Activated T-helper 1 cell treated with Interleukin-2 at 50 U/mL for 16 hours (primary cell): ENCODE measurements at regions not wholly inside any gene's neighbourhood (a gene's known extent, or its start where the extent isn't known, plus 50 kb on each side); places are given as distances from the start of the nearest gene placed in this dataset.
"Not testable (repeated sequence)": the region's sequence is repeated elsewhere in the genome, so short reads cannot be mapped to it uniquely, and the experiment has no call there.

Experiments
- DNase-seq: peaks from one replicate; pipeline ENCODE4 v3.0.0-alpha.2; 2020; ENCODE audit warnings: low read depth

DNA sequence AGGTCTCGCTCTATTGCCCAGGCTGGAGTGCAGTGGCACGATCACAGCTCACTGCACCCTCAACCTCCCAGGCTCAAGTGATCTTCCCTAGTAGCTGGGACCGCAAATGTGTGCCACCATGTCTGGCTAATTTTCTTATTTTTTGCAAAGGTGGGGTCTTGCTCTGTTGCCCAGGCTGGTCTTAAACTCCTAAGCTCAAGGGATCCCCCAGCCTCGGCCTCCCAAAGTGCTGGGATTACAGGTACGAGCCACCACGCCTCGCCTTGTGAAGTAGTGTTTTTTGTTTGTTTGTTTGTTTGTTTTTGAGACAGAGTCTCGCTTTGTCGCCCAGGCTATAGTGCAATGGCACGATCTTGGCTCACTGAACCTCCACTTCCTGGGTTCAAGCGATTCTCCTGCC, 125.5 kb downstream of the HAUS1 start:
- not testable (repeated sequence) for DNase-seq

DNA sequence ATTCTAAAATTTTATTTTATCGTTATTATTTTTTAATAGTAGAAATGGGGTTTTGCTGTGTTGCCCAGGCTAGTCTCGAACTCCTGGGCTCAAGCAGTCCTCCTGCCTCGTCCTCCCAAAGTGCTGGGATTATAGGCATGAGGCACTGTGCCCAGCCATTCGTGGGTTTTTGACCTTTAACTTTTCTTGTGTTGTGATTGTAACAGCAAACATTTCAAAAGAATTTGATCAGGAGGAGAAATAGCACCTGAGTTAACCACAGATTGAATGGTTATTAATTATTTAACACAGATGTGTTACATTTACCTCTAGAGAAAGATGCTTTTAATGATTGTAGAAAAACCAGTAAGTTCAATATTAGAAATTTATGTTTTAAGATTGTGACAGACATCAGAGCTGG, 132.0 kb downstream of the HAUS1 start:
- DNase-seq = no peak

DNA sequence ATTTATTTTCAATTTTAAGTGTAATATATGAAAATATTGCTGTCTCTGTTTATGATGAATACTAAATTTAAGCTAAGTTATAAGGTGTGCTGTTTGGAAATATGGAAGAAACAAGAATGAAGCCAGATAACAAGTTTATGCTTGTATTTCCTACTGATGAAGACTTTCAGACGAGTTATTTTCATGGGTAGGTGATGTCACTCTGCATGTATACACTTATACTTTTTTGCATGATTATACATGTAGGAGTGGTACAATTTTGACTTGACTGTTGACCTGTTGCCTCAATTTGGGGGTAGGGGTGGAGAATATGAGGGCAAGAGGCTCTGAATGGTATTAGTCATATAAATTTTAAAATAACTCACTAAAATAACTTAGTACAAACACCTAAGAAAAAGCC, 133.7 kb downstream of the HAUS1 start:
- no peak for DNase-seq

DNA sequence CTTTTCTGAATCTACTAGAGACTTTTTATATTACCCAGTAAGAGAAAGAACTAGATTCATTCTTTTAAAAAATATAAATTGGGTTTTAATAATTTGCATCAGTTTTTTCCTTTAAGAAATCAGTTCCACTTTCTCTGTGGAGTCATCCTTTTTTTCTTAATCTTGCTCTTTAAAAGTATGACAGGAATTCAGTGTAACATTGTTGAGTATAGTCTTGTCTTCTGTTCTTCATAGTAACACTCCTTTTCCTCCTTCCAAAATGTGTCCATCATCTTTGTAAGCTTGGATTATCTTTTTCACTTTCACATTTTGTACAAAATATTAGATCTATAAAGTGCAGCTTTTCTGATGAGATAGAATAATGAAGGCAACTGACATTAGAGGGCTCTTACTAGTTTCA, 135.4 kb downstream of the HAUS1 start:
- DNase-seq = no peak

DNA sequence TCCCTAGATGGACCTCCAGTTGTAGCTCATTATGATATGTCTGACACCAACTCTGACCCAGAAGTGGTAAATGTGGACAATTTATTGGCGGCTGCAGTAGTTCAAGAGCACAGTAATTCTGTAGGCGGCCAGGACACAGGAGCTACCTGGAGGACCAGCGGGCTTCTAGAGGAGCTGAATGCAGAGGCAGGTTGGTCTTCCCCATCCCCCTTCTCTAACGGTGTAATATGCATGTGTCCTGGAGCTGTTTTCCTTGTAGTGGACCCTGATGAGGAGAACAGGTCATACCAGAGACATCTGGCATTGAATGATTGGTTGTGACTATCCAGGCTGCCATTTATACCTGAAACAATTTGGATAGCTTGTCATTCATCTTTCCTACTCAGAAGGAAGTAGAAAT, 135.8 kb downstream of the HAUS1 start:
- DNase-seq = no peak

DNA sequence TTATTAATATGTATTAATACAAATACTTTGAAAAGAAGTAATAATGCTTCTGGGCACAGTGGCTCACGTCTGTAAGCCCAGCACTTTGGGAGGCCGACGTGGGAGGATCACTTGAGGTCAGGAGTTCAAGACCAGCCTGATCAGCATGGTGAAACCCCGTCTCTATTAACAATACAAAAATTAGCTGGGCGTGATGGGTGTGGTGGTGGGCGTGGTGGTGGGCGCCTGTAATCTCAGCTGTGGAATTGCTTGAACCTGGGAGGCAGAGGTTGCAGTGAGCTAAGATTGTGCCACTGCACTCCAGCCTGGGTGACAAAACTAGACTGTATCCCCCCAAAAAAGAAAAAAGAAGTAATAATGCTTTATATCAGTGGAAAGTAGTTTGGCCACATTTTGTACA, 137.2 kb downstream of the HAUS1 start:
- not testable (repeated sequence) for DNase-seq

DNA sequence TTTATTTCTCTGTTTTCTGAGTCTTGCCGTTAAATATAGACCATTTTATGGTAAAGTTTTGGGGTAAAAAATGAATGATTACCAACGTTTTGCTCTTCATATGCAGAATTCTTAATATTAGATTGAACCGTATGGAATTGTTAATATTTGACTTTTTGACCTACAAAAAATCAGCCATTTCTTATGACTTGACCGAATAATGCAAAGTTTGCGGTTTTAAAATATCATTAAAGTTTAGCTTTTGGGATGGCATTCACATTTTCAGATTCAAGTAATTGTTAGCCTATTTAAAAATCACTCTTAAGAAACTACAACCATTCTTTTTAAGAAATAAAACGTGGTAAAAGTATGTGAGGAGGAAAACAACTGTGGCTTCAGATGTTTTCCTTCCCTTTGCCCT, 138.0 kb downstream of the HAUS1 start:
- no peak for DNase-seq

- no peak for DNase-seq
Measured at GRCh38 chr18:46243095-46243494, 138.9 kb downstream of the HAUS1 start.

DNA sequence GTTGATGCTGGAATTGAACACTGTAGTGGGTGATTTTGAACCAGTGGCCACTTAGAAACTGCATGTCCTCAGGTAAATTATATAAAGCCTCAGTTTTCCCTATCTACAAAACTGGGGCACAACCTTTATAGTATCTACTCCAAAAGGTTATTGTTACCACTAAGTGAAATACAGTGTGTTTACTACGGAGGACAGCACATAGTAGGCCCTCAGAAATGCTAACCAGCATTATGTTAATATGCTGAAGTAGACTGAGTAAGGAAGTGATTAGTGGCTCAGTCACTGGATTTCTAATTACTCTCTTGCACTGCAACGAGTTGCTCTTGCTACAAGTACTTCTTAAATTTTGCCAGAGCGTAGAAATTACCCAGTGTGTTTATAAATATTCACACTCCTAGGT, 139.5 kb downstream of the HAUS1 start:
- no peak for DNase-seq

DNA sequence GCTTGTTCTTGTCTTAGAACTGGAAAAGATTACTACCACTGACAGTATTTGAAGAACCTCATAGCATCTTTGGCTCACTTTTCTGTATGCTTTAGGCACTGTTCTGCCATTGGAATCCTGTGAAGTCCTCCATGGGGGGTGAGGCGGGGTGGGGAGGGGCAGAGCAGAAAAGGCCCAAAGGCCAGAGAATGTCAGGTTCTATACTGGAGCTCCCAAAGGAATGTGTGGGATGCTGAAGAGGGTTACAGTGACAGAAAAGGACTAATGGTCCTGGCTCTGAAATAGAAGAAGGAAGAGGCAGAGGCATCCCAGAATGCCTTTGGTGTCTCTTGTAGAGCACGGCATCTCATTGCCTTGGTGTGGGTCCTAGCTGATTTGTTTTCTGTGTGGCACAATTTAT, 141.9 kb downstream of the HAUS1 start:
- DNase-seq = no peak

DNA sequence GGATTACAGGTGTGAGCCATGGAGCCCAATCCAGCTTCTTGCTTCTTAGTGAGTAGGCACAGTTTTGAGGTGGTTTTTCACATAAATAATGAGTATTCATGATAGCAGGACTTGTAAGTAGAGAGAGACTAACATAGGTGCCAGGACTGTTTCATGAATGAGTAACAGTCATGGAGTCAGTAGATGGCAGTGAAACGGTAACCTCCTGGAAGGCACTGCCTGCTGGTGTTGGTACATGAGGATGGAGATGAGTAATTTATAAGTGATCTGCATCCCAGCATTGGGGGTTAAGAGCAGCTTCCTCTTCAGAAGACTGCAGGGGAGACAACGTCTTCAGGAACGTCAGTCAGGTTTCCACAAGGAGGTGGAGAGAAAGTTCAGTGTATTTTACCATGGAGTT, 143.8 kb downstream of the HAUS1 start:
- no peak for DNase-seq

GRCh38 chr18:46250084-46250811, 146.1 kb downstream of the HAUS1 start:
- DNase-seq = no peak

GRCh38 chr18:46250812-46251173, 146.6 kb downstream of the HAUS1 start:
- DNase-seq = no peak

GRCh38 chr18:46252759-46253158, 148.6 kb downstream of the HAUS1 start:
- DNase-seq = no peak

- no peak for DNase-seq
Measured at GRCh38 chr18:46253498-46253897, 149.3 kb downstream of the HAUS1 start.

DNA sequence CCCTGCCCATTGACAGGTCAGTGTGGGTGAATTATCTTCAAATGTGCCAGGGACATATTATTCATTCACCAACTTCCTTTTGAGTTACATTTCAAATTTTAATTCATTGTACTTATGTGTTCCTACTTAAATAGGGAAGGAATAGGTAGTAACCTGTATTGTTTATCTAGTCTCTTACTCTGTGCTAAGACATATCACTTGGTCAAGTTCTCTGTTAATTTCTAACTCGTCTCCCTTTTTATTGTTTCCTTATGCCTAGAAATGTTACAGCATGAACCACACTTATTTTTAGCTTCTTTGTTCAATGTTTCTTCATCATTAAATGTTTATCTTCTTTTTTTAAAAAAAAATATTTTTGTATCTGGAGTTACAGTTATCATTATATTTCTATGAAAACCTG, 151.9 kb downstream of the HAUS1 start:
- DNase-seq = no peak

DNA sequence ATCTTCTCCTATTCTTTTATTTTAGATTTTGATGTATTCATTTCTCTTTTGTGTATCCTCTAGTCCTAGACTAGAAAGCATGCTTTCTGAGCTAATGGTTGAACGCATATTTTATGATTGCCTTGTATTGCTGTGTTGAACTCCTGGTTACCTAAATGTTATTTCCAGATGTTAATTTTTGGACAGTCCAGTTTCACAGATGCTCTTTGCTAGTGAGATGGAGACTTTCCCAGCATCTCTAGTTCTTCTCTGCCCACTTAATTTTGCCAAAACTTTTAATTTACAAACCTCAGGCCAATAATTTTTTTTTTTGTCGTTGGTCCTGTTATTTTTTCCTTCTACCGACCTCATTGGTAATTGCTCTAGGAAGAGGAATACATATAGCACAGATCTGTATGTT, 153.2 kb downstream of the HAUS1 start:
- no peak for DNase-seq

- no peak for DNase-seq
Measured at GRCh38 chr18:46260016-46260878, 156.1 kb downstream of the HAUS1 start.

DNA sequence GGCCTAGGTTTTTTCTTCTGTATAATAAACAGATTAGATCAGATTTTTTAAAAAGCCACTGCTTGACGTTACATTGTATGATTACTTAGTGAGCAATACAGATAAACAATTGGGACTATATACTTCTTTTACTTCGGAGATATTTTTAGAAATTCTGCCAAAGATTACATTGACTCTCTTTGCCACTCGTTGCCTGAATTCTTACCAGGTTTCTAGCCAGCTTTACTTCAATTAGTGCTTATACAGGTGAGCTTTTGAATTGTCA, 156.6 kb downstream of the HAUS1 start:
- no peak for DNase-seq

DNA sequence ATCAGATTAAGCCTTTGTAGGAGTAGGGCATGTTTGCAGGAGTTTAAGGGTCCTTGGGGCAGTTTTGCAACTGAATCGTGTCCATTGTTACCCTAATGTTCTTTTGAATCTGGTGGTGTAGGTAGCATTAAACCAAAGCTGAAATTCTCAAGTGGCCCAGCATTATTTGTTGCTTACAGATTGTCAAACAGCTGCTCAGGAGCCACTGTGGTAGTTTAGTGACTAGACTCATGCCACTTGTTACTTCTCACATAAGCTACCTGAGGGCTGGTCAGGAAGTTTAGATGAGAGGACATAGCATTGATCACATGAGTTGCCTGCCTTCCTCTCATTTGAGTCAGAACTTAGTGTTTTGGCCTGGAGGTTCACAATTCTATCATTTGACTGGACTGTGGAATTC, 157.6 kb downstream of the HAUS1 start:
- DNase-seq = no peak

- no peak for DNase-seq
Measured at GRCh38 chr18:46262856-46263255, 158.7 kb downstream of the HAUS1 start.

GRCh38 chr18:46264255-46264654, 160.1 kb downstream of the HAUS1 start:
- no peak for DNase-seq

DNA sequence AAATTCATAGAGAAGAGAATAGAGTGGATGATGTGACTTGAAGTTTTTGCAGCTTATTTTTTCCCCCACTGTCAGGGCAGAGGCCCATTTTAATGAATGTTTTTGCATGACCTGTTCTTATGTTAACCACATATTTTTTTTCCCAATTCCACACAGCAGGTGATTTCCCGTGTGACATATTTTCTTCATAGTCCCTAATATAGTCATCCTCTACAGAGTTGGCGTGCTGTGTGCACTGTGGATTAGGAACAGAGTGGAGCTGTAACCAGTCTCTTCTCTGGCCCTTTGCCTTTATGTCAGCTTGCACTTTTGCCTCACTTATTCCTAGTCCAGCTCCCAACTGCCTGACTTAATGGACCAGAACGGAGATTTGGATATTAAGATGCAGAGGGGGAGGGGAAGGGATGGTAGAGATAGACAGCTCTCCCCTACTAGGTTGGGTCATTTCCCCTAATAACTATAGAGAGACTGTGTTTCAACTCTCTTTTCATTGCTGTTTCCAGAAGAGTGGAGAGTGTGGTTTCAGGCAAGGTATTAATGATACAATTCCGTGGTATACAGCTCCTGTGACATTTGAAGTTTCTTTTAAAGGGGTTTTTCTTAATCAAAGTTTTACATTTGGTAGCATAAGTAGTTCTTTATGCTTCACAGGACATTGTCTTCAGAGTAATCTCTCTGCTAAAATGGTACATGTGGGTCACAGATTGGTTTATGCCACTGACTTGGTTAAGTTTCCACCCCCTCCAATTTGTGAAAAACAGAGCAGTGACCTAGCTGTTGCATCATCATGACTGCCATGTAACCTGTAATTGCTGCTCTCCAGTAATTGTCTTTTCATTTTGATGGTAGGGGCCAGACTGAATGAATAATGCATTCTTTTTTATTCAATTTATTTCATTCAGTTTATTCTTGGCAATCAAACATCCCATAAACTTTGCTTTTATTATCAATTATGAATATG, 161.3 kb downstream of the HAUS1 start:
- DNase-seq = no peak
